ENCODE measurements at regions not wholly inside any gene's neighbourhood (a gene's known extent, or its start where the extent isn't known, plus 50 kb on each side); places are given as distances from the start of the nearest gene placed in this dataset.

DNA sequence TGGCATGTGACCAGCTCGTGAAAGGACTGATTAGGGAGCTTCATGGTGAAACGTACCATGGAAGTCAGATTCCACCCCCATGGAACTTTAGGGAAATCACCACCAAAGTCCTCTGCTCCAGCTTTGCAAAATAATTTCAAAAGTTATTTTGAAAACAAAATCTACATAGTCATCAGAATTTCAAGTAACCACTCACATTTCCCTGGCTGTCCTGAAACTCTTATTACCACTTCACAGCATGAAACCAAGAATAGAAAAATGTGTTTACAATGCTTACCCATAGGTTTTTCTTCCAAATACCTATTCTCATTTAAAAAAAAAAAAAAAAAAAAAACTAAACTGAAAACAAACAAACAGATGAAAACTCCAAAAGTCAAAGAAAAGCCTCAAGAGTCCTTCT is 198.7 kb downstream of the PDGFRA start:
- no peak for DNase-seq (ENCODE audit: low spot score)
- no peak for TF ChIP-seq CTCF (IDR thresholded peaks at IDR 0.05)
- ATAC-seq (ENCODE audit: low FRiP score): no peak

DNA sequence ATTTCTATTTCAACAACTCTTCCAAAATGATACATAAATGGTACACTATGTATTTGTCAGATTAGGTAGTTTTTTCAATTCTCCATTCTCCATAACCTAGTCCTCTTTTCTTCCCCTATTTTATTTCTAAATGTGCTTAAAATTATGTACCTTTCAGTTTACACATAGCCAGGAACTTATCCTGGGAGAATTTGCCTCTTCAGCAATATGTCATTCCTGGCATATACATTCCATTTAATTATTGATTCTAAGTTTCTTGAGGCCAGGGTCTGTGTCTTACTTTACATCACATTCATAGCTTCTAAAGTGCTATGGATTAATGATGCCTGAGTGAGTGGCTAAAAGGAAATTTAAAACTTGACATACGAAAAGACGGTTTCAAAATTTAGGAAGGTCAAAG is 199.8 kb downstream of the PDGFRA start:
- no peak for TF ChIP-seq CTCF (IDR thresholded peaks at IDR 0.05)
- ATAC-seq (ENCODE audit: low FRiP score) (no peak), DNase-seq (ENCODE audit: low spot score) (no peak)

- DNase-seq (ENCODE audit: low spot score): no peak
- no peak for ATAC-seq (ENCODE audit: low FRiP score)
- TF ChIP-seq CTCF (IDR thresholded peaks at IDR 0.05): no peak
Measured at GRCh38 chr4:54433686-54434085, 204.6 kb downstream of the PDGFRA start.

- no peak for TF ChIP-seq CTCF (IDR thresholded peaks at IDR 0.05)
- DNase-seq (ENCODE audit: low spot score) (no peak), ATAC-seq (ENCODE audit: low FRiP score) (peak; percentile 68)
Measured at GRCh38 chr4:54439831-54440243, 210.7 kb downstream of the PDGFRA start.

DNA sequence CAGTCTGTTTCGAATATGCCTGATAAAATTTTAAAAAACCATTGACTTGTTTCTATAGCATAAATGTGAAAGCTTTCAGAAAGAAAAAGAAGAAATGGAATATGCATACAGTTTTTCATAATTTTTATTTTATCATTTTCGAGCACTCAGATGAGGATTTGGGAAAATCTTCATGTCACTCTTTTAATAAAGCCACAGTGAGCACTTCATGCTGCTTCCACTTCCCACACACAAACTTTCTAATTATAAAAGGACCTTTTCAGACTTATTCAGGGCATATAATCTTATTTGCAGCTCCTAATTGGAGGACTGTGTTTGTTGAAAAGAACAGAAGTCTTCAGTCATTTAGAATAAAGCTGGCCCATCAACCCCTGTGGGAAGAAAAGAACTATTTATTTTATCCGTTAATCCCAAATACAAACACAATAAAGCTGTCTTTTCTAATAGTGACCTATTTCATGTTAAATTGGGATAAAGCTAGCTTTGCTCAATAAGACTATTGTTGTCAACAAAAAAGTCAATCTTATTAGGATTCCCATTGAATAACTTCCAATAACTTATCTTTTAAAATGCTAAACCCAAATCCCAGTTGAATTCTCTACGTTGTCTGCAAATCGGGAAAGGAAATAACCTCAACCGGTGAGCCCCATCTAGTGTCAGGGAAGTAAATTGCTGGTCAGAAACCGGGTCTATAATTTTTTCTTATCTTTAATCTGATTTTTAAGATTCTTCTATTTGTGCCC is 211.5 kb downstream of the PDGFRA start:
- ATAC-seq (ENCODE audit: low FRiP score): no peak
- TF ChIP-seq CTCF (IDR thresholded peaks at IDR 0.05): peak in 1 of 3 donors; percentile 47
- no peak for DNase-seq (ENCODE audit: low spot score)

DNA sequence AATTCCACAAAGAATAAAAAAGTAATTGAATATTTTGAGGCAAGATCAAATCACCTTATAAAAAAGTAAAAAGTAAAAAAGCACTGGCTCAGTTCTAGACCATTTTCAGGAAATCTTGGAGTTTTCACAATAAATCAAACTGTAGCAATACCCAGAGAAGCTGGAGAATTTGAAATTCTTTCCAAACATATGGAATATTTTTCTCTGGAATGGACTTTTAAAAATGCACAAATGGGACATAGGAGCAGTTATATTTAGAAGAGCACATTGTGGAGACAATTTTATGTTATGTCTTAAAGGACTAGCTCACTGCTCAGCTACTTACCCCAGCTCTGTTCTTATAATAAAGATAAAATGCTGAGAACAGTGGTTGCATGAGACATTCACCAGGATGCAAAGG is 211.9 kb upstream of the KIT start:
- no peak for TF ChIP-seq CTCF (IDR thresholded peaks at IDR 0.05)
- no peak for DNase-seq (ENCODE audit: low spot score)
- ATAC-seq (ENCODE audit: low FRiP score): no peak

GRCh38 chr4:54446581-54446980 is 211.2 kb upstream of the KIT start:
- no peak for DNase-seq (ENCODE audit: low spot score)
- ATAC-seq (ENCODE audit: low FRiP score): no peak
- no peak for TF ChIP-seq CTCF (IDR thresholded peaks at IDR 0.05)
